DOHH2 (cell line): ENCODE measurements at regions not wholly inside any gene's neighbourhood (a gene's known extent, or its start where the extent isn't known, plus 50 kb on each side); places are given as distances from the start of the nearest gene placed in this dataset.

Experiments
- EZH2phosphoT487 ChIP-seq: fragments of 200-600 bp; sonication (generic); IDR thresholded peaks from 2 replicates; pipeline ENCODE4 v1.6.1; 2017; ENCODE audit warnings: borderline replicate concordance, mild to moderate bottlenecking, antibody characterized with exemption, low read length, moderate library complexity, mixed read lengths
- TF ChIP-seq, protein P1 (sequence below): fragments of 200-600 bp; sonication (generic); IDR thresholded peaks from one replicate; pipeline ENCODE4 v1.5.1; 2014; ENCODE audit warnings: antibody characterized with exemption, mild to moderate bottlenecking, low read depth, low read length; ENCODE audit not compliant: poor library complexity, severe bottlenecking

- TF ChIP-seq, protein P1, sequence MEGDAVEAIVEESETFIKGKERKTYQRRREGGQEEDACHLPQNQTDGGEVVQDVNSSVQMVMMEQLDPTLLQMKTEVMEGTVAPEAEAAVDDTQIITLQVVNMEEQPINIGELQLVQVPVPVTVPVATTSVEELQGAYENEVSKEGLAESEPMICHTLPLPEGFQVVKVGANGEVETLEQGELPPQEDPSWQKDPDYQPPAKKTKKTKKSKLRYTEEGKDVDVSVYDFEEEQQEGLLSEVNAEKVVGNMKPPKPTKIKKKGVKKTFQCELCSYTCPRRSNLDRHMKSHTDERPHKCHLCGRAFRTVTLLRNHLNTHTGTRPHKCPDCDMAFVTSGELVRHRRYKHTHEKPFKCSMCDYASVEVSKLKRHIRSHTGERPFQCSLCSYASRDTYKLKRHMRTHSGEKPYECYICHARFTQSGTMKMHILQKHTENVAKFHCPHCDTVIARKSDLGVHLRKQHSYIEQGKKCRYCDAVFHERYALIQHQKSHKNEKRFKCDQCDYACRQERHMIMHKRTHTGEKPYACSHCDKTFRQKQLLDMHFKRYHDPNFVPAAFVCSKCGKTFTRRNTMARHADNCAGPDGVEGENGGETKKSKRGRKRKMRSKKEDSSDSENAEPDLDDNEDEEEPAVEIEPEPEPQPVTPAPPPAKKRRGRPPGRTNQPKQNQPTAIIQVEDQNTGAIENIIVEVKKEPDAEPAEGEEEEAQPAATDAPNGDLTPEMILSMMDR = no peak
- no peak for TF ChIP-seq EZH2phosphoT487
Observed at GRCh38 chr2:164439885-164440284, 181.4 kb downstream of the GRB14 start.
